CD14-positive monocyte (primary cell): ENCODE measurements at regions not wholly inside any gene's neighbourhood (a gene's known extent, or its start where the extent isn't known, plus 50 kb on each side); places are given as distances from the start of the nearest gene placed in this dataset.

Experiments
- DNase-seq, 3 donors: peaks; one replicate each; pipeline ENCODE4 v3.0.0-alpha.2; 2011 to 2022
- H2AFZ ChIP-seq: 2 replicates; pipeline ENCODE4 v1.6.0; 2012; ENCODE audit warnings: mild to moderate bottlenecking, low read depth, low read length, inconsistent platforms; ENCODE audit not compliant: insufficient read depth, poor library complexity, severe bottlenecking
- H3K27ac ChIP-seq, 2 donors: 1 replicate in 1 of 2; 2 replicates in 1 of 2; pipeline ENCODE4 v1.5.1; 2012 to 2013; ENCODE audit warnings: low read length in 2 of 2, control low read depth in 1 of 2, inconsistent platforms in 1 of 2, low read depth in 1 of 2, mild to moderate bottlenecking in 1 of 2
- H3K27me3 ChIP-seq, 2 donors: one replicate each; pipeline versions ENCODE4 v1.6.0 to v1.6.1; 2011 to 2013; ENCODE audit warnings: low read length in 2 of 2; ENCODE audit not compliant: control insufficient read depth in 2 of 2, insufficient read depth in 2 of 2
- H3K36me3 ChIP-seq, 2 donors: replicated peaks in 1 of 2; 1 replicate in 1 of 2; 2 replicates in 1 of 2; pipeline versions ENCODE4 v1.5.1 to v1.6.1; 2012 to 2013; ENCODE audit warnings: low read length in 2 of 2, control low read depth in 1 of 2, inconsistent platforms in 1 of 2, mild to moderate bottlenecking in 1 of 2; ENCODE audit not compliant: insufficient read depth in 2 of 2, control insufficient read depth in 1 of 2
- H3K4me1 ChIP-seq, 2 donors: 1 replicate in 1 of 2; 2 replicates in 1 of 2; pipeline versions ENCODE4 v1.5.1 to v1.6.1; 2012 to 2013; ENCODE audit warnings: low read length in 2 of 2, control low read depth in 1 of 2, inconsistent platforms in 1 of 2, mild to moderate bottlenecking in 1 of 2, moderate library complexity in 1 of 2; ENCODE audit not compliant: insufficient read depth in 2 of 2, control insufficient read depth in 1 of 2
- H3K4me2 ChIP-seq: replicated peaks from 2 replicates; pipeline ENCODE3; 2012; ENCODE audit warnings: low read length, moderate library complexity, mild to moderate bottlenecking; ENCODE audit not compliant: poor library complexity, severe bottlenecking; ENCODE audit errors: extremely low read depth
- H3K4me3 ChIP-seq, 3 experiments: fragments of 200-600 bp in 1 of 3; sonication (generic) in 1 of 3; replicated peaks in 1 of 3; 1 replicate in 2 of 3; 2 replicates in 1 of 3; pipeline ENCODE4 v1.5.1; 2011 to 2013; ENCODE audit warnings: low read length in 3 of 3, mild to moderate bottlenecking in 3 of 3, control low read depth in 2 of 3, low read depth in 2 of 3, inconsistent platforms in 1 of 3, moderate library complexity in 1 of 3
- H3K79me2 ChIP-seq: 2 replicates; pipeline ENCODE4 v1.6.0; 2012; ENCODE audit warnings: mild to moderate bottlenecking, control low read depth, inconsistent platforms, low read length, moderate library complexity; ENCODE audit not compliant: insufficient read depth
- H3K9ac ChIP-seq: 2 replicates; pipeline ENCODE4 v1.6.0; 2017; ENCODE audit warnings: low read length, mild to moderate bottlenecking; ENCODE audit not compliant: insufficient read depth, poor library complexity, severe bottlenecking
- H3K9me3 ChIP-seq, 2 donors: replicated peaks in 1 of 2; 1 replicate in 1 of 2; 2 replicates in 1 of 2; pipeline versions ENCODE4 v1.5.1 to v1.6.1; 2012 to 2013; ENCODE audit warnings: low read length in 2 of 2, control low read depth in 1 of 2; ENCODE audit not compliant: control insufficient read depth in 1 of 2, insufficient read depth in 1 of 2
- H4K20me1 ChIP-seq: 2 replicates; pipeline ENCODE4 v1.6.0; 2012; ENCODE audit warnings: mild to moderate bottlenecking, low read length, control low read depth, moderate library complexity; ENCODE audit not compliant: insufficient read depth
- H3K27ac Mint-ChIP-seq, 7 donors: one replicate each; pipeline ENCODE4 v1.8.0; 2020; ENCODE audit warnings: mild to moderate bottlenecking in 7 of 7, mixed read lengths in 7 of 7, moderate library complexity in 6 of 7, inconsistent platforms in 2 of 7
- H3K27me3 Mint-ChIP-seq, 3 donors: one replicate each; pipeline ENCODE4 v1.8.0; 2021 to 2022; ENCODE audit warnings: low read depth in 3 of 3, mild to moderate bottlenecking in 3 of 3, mixed read lengths in 3 of 3, moderate library complexity in 3 of 3, inconsistent platforms in 1 of 3
- H3K36me3 Mint-ChIP-seq, 2 donors: one replicate each; pipeline ENCODE4 v1.8.0; 2020; ENCODE audit warnings: mixed read lengths in 2 of 2, inconsistent platforms in 1 of 2, mild to moderate bottlenecking in 1 of 2
- H3K4me1 Mint-ChIP-seq: one replicate; pipeline ENCODE4 v1.8.0; 2020; ENCODE audit warnings: mild to moderate bottlenecking, mixed read lengths
- H3K4me3 Mint-ChIP-seq, 2 donors: one replicate each; pipeline ENCODE4 v1.8.0; 2020; ENCODE audit warnings: mild to moderate bottlenecking in 2 of 2, mixed read lengths in 2 of 2, moderate library complexity in 1 of 2
- H3K9me3 Mint-ChIP-seq, 7 donors: one replicate each; pipeline ENCODE4 v1.8.0; 2020 to 2022; ENCODE audit warnings: mixed read lengths in 7 of 7, mild to moderate bottlenecking in 6 of 7, moderate library complexity in 6 of 7, inconsistent platforms in 2 of 7
- CTCF ChIP-seq: fragments of 200-600 bp; IDR thresholded peaks from one replicate; pipeline ENCODE4 v1.8.0; 2022; ENCODE audit warnings: antibody characterized with exemption, mild to moderate bottlenecking
- WGBS: methylation state at CpG from one replicate; pipeline ENCODE4 v1.1.5; 2013; ENCODE audit warnings: missing lambda C conversion rate; ENCODE audit not compliant: insufficient coverage; 5-methylcytosine and 5-hydroxymethylcytosine counted together
- intact Hi-C, 2 donors: fragments of 100-400 bp; cut with micrococcal nuclease; formaldehyde crosslinking; loops; one replicate each; pipeline versions ENCODE4 v1.15.0 to v1.15.1; 2023

- Histone ChIP-seq H3K36me3 (no peaks in the 10 kb centered on the region), H3K9me3 (no peaks in the 10 kb centered on the region), H3K4me1 (peaks cover 6 to 12% of the 10 kb centered on the region in 2 donors), H3K4me3 (no peak overlapping the region), H3K27ac (no peak overlapping the region), H4K20me1 (no peaks in the 10 kb centered on the region), H3K9ac (no peak overlapping the region), H3K27me3 (no peaks in the 10 kb centered on the region), H3K79me2 (no peaks in the 10 kb centered on the region), H2AFZ (no peak overlapping the region), H3K4me2 (no peak overlapping the region)
- Mint-ChIP-seq H3K27ac (no peak overlapping the region), H3K4me1 (peaks cover 20% of the 10 kb centered on the region), H3K4me3 (no peak overlapping the region), H3K36me3 (no peaks in the 10 kb centered on the region), H3K27me3 (no peaks in the 10 kb centered on the region), H3K9me3 (no peaks in the 10 kb centered on the region)
- intact Hi-C loops = no loop called here
- no peak for DNase-seq
- no CpG with 5 or more reads among the region's 2 CpGs for WGBS
- TF ChIP-seq CTCF = no peak
Observed at GRCh38 chr4:174580597-174580996, 58.3 kb upstream of the HPGD start.

GRCh38 chr4:174579421-174579820, 57.1 kb upstream of the HPGD start:
- intact Hi-C loops = no loop called here
- DNase-seq = no peak
- no peak overlapping the region for H3K27ac Mint-ChIP-seq
- H2AFZ ChIP-seq = no peak overlapping the region
- no peaks in the 10 kb centered on the region for H3K36me3 Mint-ChIP-seq
- TF ChIP-seq CTCF = no peak
- H4K20me1 ChIP-seq = no peaks in the 10 kb centered on the region
- H3K4me1 Mint-ChIP-seq = peaks cover 18% of the 10 kb centered on the region
- H3K9ac ChIP-seq = no peak overlapping the region
- no peak overlapping the region for H3K27ac ChIP-seq
- H3K4me3 Mint-ChIP-seq = no peak overlapping the region
- no peaks in the 10 kb centered on the region for H3K36me3 ChIP-seq
- no peak overlapping the region for H3K4me2 ChIP-seq
- no peak overlapping the region for H3K4me3 ChIP-seq
- H3K79me2 ChIP-seq = no peaks in the 10 kb centered on the region
- H3K9me3 ChIP-seq = no peaks in the 10 kb centered on the region
- H3K27me3 Mint-ChIP-seq = no peaks in the 10 kb centered on the region
- no peaks in the 10 kb centered on the region for H3K27me3 ChIP-seq
- peaks cover 6 to 12% of the 10 kb centered on the region in 2 donors for H3K4me1 ChIP-seq
- 100% methylated on average over 1 of the region's 3 CpGs for WGBS
- no peaks in the 10 kb centered on the region for H3K9me3 Mint-ChIP-seq
